Nephron (organoid): ENCODE measurements at regions not wholly inside any gene's neighbourhood (a gene's known extent, or its start where the extent isn't known, plus 50 kb on each side); places are given as distances from the start of the nearest gene placed in this dataset.
A peak's percentile ranks its signal among the peaks of the same experiment; 100 is the strongest.
"Not testable (repeated sequence)": the region's sequence is repeated elsewhere in the genome, so short reads cannot be mapped to it uniquely, and the experiment has no call there.

ENCODE experiments used
- H3K27ac Mint-ChIP-seq, 3 experiments: 2 replicates each; pipeline ENCODE4 v1.8.0; 2020; ENCODE audit warnings: mixed read lengths in 3 of 3, mild to moderate bottlenecking in 2 of 3, moderate library complexity in 1 of 3
- H3K27me3 Mint-ChIP-seq: 2 replicates; pipeline ENCODE4 v1.8.0; 2021; ENCODE audit warnings: low read depth, mild to moderate bottlenecking, moderate library complexity, mixed read lengths
- H3K36me3 Mint-ChIP-seq: 2 replicates; pipeline ENCODE4 v1.8.0; 2020; ENCODE audit warnings: low read depth, mixed read lengths
- H3K4me1 Mint-ChIP-seq: 2 replicates; pipeline ENCODE4 v1.8.0; 2020; ENCODE audit warnings: mixed read lengths
- H3K4me3 Mint-ChIP-seq, 3 experiments: 2 replicates each; pipeline ENCODE4 v1.8.0; 2020; ENCODE audit warnings: mild to moderate bottlenecking in 3 of 3, mixed read lengths in 3 of 3, moderate library complexity in 2 of 3
- H3K9me3 Mint-ChIP-seq: 2 replicates; pipeline ENCODE4 v1.8.0; 2020; ENCODE audit warnings: mixed read lengths
- CTCF ChIP-seq, 3 experiments: fragments of 200-600 bp; sonication (generic); IDR thresholded peaks; one replicate each; pipeline ENCODE4 v1.5.0; 2021; ENCODE audit warnings: antibody characterized with exemption in 3 of 3; ENCODE audit not compliant: unreplicated experiment in 3 of 3

DNA sequence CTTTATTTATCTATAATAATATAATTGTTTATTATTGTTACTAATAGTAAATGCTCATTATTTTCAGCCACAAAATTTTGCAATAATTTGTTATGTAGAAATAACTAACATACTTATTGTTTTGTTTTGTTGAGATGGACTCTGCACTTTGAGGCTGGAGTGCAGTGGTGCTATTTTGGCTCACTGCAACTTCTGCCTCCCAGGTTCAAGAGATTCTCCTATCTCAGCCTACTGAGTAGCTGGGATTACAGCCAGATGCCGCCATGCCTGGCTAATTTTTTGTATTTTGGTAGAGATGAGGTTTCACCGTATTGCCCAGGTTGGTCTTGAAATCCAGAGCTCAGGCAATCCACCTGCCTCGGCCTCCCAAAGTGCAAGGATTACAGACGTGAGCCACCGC is 76.6 kb upstream of the RAP1B start:
- no peaks in the 10 kb centered on the region for H3K27me3 Mint-ChIP-seq
- H3K27ac Mint-ChIP-seq: no peak overlapping the region
- TF ChIP-seq CTCF (IDR thresholded peaks at IDR 0.05; ENCODE audit: unreplicated experiment in 3 of 3): no peak
- H3K4me1 Mint-ChIP-seq: peaks cover 22% of the 10 kb centered on the region
- no peaks in the 10 kb centered on the region for H3K9me3 Mint-ChIP-seq
- H3K36me3 Mint-ChIP-seq: no peaks in the 10 kb centered on the region
- H3K4me3 Mint-ChIP-seq: no peak overlapping the region

- no peak for TF ChIP-seq CTCF (IDR thresholded peaks at IDR 0.05; ENCODE audit: unreplicated experiment in 3 of 3)
- peaks cover 25% of the 10 kb centered on the region for H3K4me1 Mint-ChIP-seq
- H3K4me3 Mint-ChIP-seq: no peak overlapping the region
- peaks cover 4% of the 10 kb centered on the region for H3K27me3 Mint-ChIP-seq
- H3K9me3 Mint-ChIP-seq: peaks cover 4% of the 10 kb centered on the region
- no peaks in the 10 kb centered on the region for H3K36me3 Mint-ChIP-seq
- peak overlapping the region in 2 of 3 experiments; percentile 73 to 77 for H3K27ac Mint-ChIP-seq
Measured at GRCh38 chr12:68536885-68537485, 73.7 kb upstream of the RAP1B start.

GRCh38 chr12:68537571-68537970 is 73.1 kb upstream of the RAP1B start:
- Mint-ChIP-seq H3K27ac (peak overlapping the region in 2 of 3 experiments; percentile 73 to 77), H3K4me1 (peaks cover 25% of the 10 kb centered on the region), H3K4me3 (no peak overlapping the region), H3K9me3 (peaks cover 4% of the 10 kb centered on the region), H3K36me3 (no peaks in the 10 kb centered on the region), H3K27me3 (peaks cover 4% of the 10 kb centered on the region)
- no peak for TF ChIP-seq CTCF (IDR thresholded peaks at IDR 0.05; ENCODE audit: unreplicated experiment in 3 of 3)

DNA sequence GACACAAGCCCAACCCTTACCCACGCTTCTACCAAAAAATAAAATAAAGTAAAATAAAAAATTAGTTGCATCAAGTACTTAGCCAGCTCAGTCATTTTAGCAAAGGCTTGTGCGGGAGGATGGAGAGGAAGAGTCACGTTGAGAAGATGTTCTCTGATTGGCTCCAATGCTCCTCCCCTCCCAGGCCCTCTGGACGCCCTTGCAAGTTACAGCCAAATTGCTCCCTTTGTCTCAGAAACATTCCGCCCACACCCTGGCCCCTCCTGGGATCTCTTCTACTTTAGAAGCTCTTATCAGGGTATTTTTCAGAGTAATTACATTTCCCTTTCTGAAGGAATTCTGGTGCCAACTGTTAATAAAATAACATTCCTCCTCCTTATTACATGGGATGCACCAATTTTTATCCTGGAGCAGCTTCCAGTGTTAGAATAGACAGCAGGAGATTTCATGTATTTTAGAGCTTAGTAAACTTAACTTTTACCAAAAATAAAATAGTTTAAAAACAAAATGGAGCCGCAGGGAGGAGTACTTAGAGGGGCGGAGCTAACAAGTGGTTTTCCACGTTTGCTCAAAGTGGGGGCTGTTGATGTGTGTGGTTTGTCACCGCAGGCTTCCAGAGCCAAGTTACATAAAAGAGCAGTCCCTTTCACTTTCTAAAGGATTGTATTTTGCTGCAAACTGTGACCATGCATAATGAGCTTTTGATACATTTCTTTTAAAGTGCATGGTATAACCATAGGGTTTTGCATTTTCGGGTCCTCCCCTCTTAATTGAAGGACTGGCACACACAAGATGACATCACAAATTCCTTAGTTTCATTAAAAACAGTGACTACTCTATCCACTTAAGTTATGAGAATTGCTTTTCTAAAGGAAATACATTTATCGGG is 71.7 kb upstream of the RAP1B start:
- TF ChIP-seq CTCF (IDR thresholded peaks at IDR 0.05; ENCODE audit: unreplicated experiment in 3 of 3): no peak
- Mint-ChIP-seq H3K4me1 (peaks cover 25% of the 10 kb centered on the region), H3K36me3 (no peaks in the 10 kb centered on the region), H3K4me3 (peak overlapping the region; percentile 2 to 65 (median 56)), H3K9me3 (peaks cover 7% of the 10 kb centered on the region), H3K27me3 (peaks cover 4% of the 10 kb centered on the region), H3K27ac (peak overlapping the region; percentile 82 to 98 (median 97))

GRCh38 chr12:68539615-68539952 is 71.1 kb upstream of the RAP1B start:
- no peak for TF ChIP-seq CTCF (IDR thresholded peaks at IDR 0.05; ENCODE audit: unreplicated experiment in 3 of 3)
- no peaks in the 10 kb centered on the region for H3K36me3 Mint-ChIP-seq
- peak overlapping the region; percentile 82 to 98 (median 97) for H3K27ac Mint-ChIP-seq

GRCh38 chr12:68540768-68541167 is 69.9 kb upstream of the RAP1B start:
- H3K4me1 Mint-ChIP-seq: peaks cover 25% of the 10 kb centered on the region
- not testable (repeated sequence) for H3K36me3 Mint-ChIP-seq, H3K4me3 Mint-ChIP-seq, H3K27me3 Mint-ChIP-seq
- H3K27ac Mint-ChIP-seq: peak overlapping the region in 1 of 3 experiments; percentile 98
- H3K9me3 Mint-ChIP-seq: peaks cover 13% of the 10 kb centered on the region

More at GRCh38 chr12:68539615-68539952, 71.1 kb upstream of the RAP1B start:
- Mint-ChIP-seq H3K4me1 (peaks cover 25% of the 10 kb centered on the region), H3K27me3 (peaks cover 4% of the 10 kb centered on the region), H3K4me3 (peak overlapping the region in 1 of 3 experiments; percentile 65), H3K9me3 (peaks cover 7% of the 10 kb centered on the region)

DNA sequence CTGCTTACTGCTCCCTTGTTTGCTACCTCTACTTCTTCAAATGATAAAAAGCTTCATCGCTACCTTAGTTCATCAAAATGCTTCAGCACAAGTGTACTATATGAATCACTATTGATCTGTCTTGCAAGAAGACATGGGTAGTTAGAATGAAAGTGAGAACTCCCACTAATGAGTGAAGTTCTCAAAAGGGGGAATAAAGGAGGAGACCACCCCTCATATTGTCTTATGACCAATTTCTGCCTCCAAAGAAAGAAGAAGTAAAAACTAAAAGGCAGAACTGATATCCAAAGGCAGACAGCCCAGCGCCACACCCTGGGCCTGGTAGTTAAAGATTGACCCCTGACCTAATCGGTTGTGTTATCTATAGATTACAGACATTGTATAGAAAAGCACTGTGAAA is 63.4 kb upstream of the RAP1B start:
- H3K27me3 Mint-ChIP-seq, H3K4me1 Mint-ChIP-seq, H3K36me3 Mint-ChIP-seq, H3K27ac Mint-ChIP-seq, H3K4me3 Mint-ChIP-seq: not testable (repeated sequence)
- peaks cover 44% of the 10 kb centered on the region for H3K9me3 Mint-ChIP-seq

DNA sequence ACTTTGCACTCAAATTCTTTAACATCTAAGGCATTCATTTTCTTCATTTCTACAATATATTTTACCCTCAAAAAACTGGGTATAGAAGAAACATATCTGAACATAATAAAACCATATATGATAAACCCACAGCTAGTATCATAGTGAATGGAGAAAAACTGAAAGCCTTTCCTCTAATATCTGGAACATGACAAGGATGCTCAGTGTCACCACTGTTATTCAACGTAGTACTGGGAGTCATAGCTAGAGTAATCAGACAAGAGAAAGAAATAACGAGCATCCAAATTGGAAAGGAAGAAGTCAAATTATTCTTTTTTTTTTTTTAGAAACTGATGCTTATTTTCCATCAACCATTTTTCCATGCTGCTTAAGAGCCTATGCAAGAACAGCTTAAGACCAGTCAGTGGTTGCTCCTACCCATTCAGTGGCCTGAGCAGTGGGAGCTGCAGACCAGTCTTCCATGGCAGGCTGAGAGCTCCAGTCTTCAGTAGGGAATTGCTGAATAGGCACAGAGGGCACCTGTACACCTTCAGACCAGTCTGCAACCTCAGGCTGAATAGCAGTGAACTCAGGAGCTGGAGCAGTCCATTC is 58.0 kb upstream of the RAP1B start:
- Mint-ChIP-seq H3K9me3 (peaks cover 24% of the 10 kb centered on the region), H3K27me3 (peaks cover 17% of the 10 kb centered on the region)
- H3K4me1 Mint-ChIP-seq: not testable (repeated sequence)

More for the DNA sequence above, 58.0 kb upstream of the RAP1B start:
- not testable (repeated sequence) for H3K27ac Mint-ChIP-seq, H3K4me3 Mint-ChIP-seq, H3K36me3 Mint-ChIP-seq
